ENCODE measurements at regions not wholly inside any gene's neighbourhood (a gene's known extent, or its start where the extent isn't known, plus 50 kb on each side); places are given as distances from the start of the nearest gene placed in this dataset.

DNA sequence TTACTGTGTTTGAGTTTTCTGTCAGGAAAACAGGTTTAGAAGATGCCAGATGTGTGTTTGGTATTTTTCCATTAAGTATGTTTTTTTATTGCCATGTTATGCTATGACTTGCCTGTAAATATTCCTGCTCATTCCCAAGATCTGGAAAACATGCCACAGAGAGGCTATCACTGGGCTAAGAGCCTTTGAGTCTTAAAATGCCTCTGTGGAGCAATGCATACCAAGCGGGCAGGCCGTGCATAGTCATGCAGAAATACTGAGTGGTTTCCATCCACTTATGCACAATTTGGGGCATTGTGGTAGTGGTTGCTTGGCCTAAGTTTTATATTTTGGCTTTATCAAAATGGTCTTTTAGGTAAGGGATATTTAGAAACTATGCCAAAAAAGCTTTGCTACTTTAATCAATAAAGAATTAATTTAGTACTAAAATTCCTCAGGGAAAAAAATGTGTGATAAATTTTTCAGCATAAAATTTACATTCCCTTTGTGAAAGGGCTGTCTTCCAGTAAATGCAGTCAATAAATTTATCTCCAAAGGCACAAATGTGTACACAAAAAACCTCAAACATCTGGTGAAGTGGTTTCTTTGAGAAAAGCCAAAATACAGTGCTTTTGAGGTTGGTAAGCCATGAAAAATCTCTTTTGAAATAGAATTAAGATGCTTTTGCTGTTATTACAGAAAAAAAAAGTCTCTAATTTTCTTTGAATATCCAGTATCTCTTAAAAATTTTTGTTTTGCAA lies 341.3 kb upstream of the FBXO33 start:
- TF ChIP-seq, protein P1, sequence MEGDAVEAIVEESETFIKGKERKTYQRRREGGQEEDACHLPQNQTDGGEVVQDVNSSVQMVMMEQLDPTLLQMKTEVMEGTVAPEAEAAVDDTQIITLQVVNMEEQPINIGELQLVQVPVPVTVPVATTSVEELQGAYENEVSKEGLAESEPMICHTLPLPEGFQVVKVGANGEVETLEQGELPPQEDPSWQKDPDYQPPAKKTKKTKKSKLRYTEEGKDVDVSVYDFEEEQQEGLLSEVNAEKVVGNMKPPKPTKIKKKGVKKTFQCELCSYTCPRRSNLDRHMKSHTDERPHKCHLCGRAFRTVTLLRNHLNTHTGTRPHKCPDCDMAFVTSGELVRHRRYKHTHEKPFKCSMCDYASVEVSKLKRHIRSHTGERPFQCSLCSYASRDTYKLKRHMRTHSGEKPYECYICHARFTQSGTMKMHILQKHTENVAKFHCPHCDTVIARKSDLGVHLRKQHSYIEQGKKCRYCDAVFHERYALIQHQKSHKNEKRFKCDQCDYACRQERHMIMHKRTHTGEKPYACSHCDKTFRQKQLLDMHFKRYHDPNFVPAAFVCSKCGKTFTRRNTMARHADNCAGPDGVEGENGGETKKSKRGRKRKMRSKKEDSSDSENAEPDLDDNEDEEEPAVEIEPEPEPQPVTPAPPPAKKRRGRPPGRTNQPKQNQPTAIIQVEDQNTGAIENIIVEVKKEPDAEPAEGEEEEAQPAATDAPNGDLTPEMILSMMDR (conservative IDR thresholded peaks at IDR 0.05 in 1 of 2, IDR thresholded peaks at IDR 0.05 in 1 of 2; ENCODE audit: low read depth in 1 of 2, low read length in 2 of 2), result no peak
- TF ChIP-seq EZH2 (IDR thresholded peaks at IDR 0.05; ENCODE audit: low read length, missing control alignments), result no peak

All from fibroblast of lung (primary cell).